ENCODE measurements at regions not wholly inside any gene's neighbourhood (a gene's known extent, or its start where the extent isn't known, plus 50 kb on each side); places are given as distances from the start of the nearest gene placed in this dataset.

DNA sequence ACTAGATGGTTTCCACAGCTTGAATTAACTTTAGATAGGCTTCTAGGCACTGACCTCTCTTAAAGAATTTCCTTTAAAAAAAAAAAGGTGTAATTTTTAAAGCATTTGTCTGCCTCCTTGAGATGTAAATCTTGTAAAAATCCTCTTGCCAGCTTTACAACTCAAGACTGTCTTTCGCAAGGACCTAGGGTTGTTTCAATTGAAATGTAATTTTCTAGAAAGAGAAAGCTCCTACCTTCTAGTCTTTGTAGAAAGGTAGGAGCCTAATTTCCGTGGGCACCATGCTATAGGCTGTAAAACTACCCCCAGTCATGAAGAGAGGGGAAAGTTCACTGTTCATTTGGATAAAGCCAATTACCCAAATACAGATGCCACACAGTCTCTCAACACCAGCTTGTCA, 228.8 kb upstream of the TMEM229A start:
- ATAC-seq = no peak
- no peaks in the 10 kb centered on the region for H3K79me2 ChIP-seq (ENCODE audit: control insufficient read depth, insufficient read depth, low read length)
- TF ChIP-seq E2F4 (CRISPR knock-in tag; IDR thresholded peaks at IDR 0.05; ENCODE audit: low read depth) = no peak
- TF ChIP-seq LCOR (CRISPR knock-in tag; IDR thresholded peaks at IDR 0.05) = no peak
- TF ChIP-seq RBFOX2 (IDR thresholded peaks at IDR 0.05; ENCODE audit: low read depth, low read length) = no peak
- TF ChIP-seq DMBX1 (CRISPR knock-in tag; IDR thresholded peaks at IDR 0.05; ENCODE audit: borderline replicate concordance) = no peak
- no peak for TF ChIP-seq ZNF431 (CRISPR knock-in tag; IDR thresholded peaks at IDR 0.05)
- TF ChIP-seq, protein P1, sequence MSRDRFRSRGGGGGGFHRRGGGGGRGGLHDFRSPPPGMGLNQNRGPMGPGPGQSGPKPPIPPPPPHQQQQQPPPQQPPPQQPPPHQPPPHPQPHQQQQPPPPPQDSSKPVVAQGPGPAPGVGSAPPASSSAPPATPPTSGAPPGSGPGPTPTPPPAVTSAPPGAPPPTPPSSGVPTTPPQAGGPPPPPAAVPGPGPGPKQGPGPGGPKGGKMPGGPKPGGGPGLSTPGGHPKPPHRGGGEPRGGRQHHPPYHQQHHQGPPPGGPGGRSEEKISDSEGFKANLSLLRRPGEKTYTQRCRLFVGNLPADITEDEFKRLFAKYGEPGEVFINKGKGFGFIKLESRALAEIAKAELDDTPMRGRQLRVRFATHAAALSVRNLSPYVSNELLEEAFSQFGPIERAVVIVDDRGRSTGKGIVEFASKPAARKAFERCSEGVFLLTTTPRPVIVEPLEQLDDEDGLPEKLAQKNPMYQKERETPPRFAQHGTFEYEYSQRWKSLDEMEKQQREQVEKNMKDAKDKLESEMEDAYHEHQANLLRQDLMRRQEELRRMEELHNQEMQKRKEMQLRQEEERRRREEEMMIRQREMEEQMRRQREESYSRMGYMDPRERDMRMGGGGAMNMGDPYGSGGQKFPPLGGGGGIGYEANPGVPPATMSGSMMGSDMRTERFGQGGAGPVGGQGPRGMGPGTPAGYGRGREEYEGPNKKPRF (IDR thresholded peaks at IDR 0.05; ENCODE audit: low read depth, low read length) = no peak
- TF ChIP-seq MAFK (IDR thresholded peaks at IDR 0.05; ENCODE audit: low read length) = no peak
- no peak for TF ChIP-seq STAG1 (CRISPR knock-in tag; IDR thresholded peaks at IDR 0.05; ENCODE audit: borderline replicate concordance)
- TF ChIP-seq, protein P2, sequence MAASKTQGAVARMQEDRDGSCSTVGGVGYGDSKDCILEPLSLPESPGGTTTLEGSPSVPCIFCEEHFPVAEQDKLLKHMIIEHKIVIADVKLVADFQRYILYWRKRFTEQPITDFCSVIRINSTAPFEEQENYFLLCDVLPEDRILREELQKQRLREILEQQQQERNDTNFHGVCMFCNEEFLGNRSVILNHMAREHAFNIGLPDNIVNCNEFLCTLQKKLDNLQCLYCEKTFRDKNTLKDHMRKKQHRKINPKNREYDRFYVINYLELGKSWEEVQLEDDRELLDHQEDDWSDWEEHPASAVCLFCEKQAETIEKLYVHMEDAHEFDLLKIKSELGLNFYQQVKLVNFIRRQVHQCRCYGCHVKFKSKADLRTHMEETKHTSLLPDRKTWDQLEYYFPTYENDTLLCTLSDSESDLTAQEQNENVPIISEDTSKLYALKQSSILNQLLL (CRISPR knock-in tag; IDR thresholded peaks at IDR 0.05; ENCODE audit: borderline replicate concordance) = no peak
- no peak for DNase-seq (ENCODE audit: extremely low read depth in 1 of 4, low spot score in 3 of 4)
- H4K20me1 ChIP-seq (replicated peaks; ENCODE audit: control insufficient read depth, insufficient read depth, low read length) = no peaks in the 10 kb centered on the region
- FAIRE-seq = no peak
- intact Hi-C loops (cut with micrococcal nuclease) = no loop called here
- POLR2A ChIA-PET = no interaction called here
- WGBS (ENCODE audit: insufficient coverage, low coverage, missing lambda C conversion rate) = 0% methylated on average over 2 of the region's 2 CpGs
- H3K36me3 ChIP-seq (ENCODE audit: control insufficient read depth, insufficient read depth, low read length) = no peaks in the 10 kb centered on the region
- no peak overlapping the region for H3K9ac ChIP-seq (ENCODE audit: insufficient read depth in 1 of 2, low read depth in 2 of 2, low read length in 2 of 2)
- H3K4me3 ChIP-seq = no peak overlapping the region
- H3K9me3 ChIP-seq (replicated peaks; ENCODE audit: control insufficient read depth, insufficient read depth, low read depth, low read length) = 0 out of 2 replicates have a peak, but pooled peaks cover under 1% of the 10 kb centered on the region
- no peak overlapping the region for H2AFZ ChIP-seq (ENCODE audit: low read depth, low read length)
- no peaks in the 10 kb centered on the region for H3K27me3 ChIP-seq (ENCODE audit: control insufficient read depth in 2 of 2, insufficient read depth in 2 of 2, low read length in 2 of 2)
- H3K27ac ChIP-seq (ENCODE audit: extremely low read depth, low read depth, low read length) = no peak overlapping the region
- no peak overlapping the region for H3K4me2 ChIP-seq (ENCODE audit: insufficient read depth, low read length)
- BruUV-seq (replicated peaks) = no TSS peak
- CTCF ChIA-PET (ENCODE audit: low intra/inter-chr PET ratio) = no interaction called here
- H3K4me1 ChIP-seq (replicated peaks in 1 of 2; ENCODE audit: control insufficient read depth in 2 of 2, insufficient read depth in 2 of 2, low read length in 2 of 2) = no peaks in the 10 kb centered on the region
- no peaks in the 10 kb centered on the region for H3K9me1 ChIP-seq (ENCODE audit: control insufficient read depth, insufficient read depth, low read length)
- in situ Hi-C loops (cut with MboI) = no loop called here

Measured in K562 (cell line).